Hepatocyte (in vitro differentiated cells): ENCODE measurements at regions not wholly inside any gene's neighbourhood (a gene's known extent, or its start where the extent isn't known, plus 50 kb on each side); places are given as distances from the start of the nearest gene placed in this dataset.

Source experiments
- EZH2 ChIP-seq: fragments of 200-600 bp; sonication (generic); IDR thresholded peaks from 2 replicates; pipeline ENCODE4 v1.6.1; 2016; ENCODE audit warnings: antibody characterized with exemption, mild to moderate bottlenecking, borderline replicate concordance
- TF ChIP-seq, protein P1 (sequence below): fragments of 200-600 bp; sonication (generic); IDR thresholded peaks from 2 replicates; pipeline ENCODE4 v1.5.1; 2016; ENCODE audit warnings: antibody characterized with exemption, mild to moderate bottlenecking; ENCODE audit not compliant: poor library complexity

- TF ChIP-seq, protein P1, sequence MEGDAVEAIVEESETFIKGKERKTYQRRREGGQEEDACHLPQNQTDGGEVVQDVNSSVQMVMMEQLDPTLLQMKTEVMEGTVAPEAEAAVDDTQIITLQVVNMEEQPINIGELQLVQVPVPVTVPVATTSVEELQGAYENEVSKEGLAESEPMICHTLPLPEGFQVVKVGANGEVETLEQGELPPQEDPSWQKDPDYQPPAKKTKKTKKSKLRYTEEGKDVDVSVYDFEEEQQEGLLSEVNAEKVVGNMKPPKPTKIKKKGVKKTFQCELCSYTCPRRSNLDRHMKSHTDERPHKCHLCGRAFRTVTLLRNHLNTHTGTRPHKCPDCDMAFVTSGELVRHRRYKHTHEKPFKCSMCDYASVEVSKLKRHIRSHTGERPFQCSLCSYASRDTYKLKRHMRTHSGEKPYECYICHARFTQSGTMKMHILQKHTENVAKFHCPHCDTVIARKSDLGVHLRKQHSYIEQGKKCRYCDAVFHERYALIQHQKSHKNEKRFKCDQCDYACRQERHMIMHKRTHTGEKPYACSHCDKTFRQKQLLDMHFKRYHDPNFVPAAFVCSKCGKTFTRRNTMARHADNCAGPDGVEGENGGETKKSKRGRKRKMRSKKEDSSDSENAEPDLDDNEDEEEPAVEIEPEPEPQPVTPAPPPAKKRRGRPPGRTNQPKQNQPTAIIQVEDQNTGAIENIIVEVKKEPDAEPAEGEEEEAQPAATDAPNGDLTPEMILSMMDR: no peak
- TF ChIP-seq EZH2: no peak
These were observed 458.6 kb downstream of the NR2F1-AS1 start for GRCh38 chr5:93122446-93122845.
